Caki2 (cell line): ENCODE measurements at regions not wholly inside any gene's neighbourhood (a gene's known extent, or its start where the extent isn't known, plus 50 kb on each side); places are given as distances from the start of the nearest gene placed in this dataset.
A peak's percentile ranks its signal among the peaks of the same experiment; 100 is the strongest.

Experiments
- DNase-seq: peaks from one replicate; pipeline ENCODE4 v3.0.0-alpha.2; 2015; ENCODE audit warnings: low read depth
- in situ Hi-C: cut with HindIII; loops from 2 replicates; pipeline ENCODE4 v1.10.0; 2016; ENCODE audit warnings: low sequenced_read_pairs, low pct_unique_long_range_greater_than_20kb, mixed read lengths

GRCh38 chr19:28201462-28201943 lies 1011.4 kb downstream of the UQCRFS1 start:
- in situ Hi-C loops = no loop called here
- no peak for DNase-seq

GRCh38 chr19:28199323-28199722 lies 1013.6 kb downstream of the UQCRFS1 start:
- in situ Hi-C loops = no loop called here
- DNase-seq = no peak

DNA sequence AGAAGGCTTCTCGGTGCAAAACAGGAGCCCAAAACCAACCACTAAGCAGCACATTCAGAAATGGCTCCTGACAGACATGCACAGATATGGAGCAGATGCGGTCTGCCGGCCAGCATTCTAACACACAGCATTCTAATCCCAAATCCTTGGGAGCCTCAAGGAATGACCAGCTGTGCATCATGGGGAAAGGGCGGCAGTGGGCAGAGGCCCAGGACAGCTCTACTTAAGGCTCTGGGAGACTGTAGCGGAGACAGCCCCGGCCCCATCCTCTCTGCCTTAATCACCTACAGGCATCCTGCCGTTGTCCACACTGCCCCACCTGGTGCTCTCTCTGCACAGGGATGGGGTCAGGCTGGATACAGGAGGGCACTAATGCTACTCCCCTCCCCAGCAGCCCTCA lies 1016.0 kb downstream of the UQCRFS1 start:
- in situ Hi-C loops = no loop called here
- DNase-seq = no peak

- no peak for DNase-seq
- in situ Hi-C loops = no loop called here
These were observed 1016.9 kb downstream of the UQCRFS1 start for GRCh38 chr19:28196101-28196500.

DNA sequence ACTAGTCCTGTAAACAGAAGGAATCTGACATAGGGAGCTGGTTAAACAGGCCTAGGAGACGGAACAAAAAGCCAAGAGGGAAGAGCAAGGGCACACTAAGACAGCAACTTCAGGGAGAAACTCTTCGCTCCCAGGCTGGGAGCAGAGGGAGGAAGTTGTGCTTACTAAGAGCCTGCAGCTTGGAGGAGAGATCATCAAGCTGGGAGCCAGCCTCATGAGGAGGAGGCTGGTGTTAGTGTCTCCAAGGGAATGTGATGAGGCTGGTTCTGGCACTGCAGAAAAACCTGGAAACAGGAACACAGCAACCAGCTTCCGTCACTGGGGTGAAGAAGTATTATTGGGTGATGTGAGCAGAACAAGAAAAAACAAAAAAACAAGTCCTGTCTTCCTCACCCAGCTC lies 1027.3 kb downstream of the UQCRFS1 start:
- in situ Hi-C loops = no loop called here
- DNase-seq = no peak

DNA sequence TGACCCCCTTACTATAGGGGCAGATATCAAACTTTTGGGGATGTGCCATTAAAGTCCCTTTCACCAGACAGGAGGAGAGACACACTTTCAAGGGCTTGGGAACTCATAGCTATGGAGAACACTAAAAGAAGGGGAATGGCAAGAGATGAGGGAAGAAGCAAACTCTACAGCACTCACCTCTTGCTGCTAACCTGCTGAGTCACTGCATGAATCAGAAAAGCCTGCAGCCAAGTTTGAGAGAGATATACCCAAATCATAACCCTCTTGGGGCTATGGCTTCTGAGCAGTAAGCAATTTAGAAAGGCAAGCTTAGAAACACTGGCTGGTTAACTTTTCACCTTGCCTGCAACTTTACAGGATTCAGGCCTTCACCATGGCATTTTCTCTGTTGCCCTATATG lies 1028.0 kb downstream of the UQCRFS1 start:
- in situ Hi-C loops = no loop called here
- peak; percentile 22 for DNase-seq

DNA sequence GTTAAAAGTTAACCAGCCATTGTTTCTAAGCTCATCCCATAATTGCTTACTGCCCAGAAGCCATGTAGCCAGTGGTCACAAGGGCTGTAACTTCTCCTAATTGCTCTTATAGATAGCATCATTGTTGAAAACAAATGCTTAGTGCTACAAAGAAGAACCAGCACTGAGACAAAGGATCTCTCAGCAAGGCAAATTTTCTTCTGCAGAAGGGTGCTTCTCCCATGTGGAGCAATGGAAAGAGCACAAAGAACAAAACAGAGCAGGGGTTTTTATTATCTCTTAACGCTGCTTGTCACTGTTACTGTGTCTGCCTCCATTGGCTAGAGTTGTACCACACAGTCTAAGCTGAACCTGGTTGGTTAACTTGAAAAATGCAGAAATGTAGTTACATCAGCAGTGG lies 1036.8 kb downstream of the UQCRFS1 start:
- no peak for DNase-seq
- in situ Hi-C loops = no loop called here

GRCh38 chr19:28171983-28172382 lies 1041.0 kb downstream of the UQCRFS1 start:
- peak; percentile 40 for DNase-seq
- in situ Hi-C loops = no loop called here

DNA sequence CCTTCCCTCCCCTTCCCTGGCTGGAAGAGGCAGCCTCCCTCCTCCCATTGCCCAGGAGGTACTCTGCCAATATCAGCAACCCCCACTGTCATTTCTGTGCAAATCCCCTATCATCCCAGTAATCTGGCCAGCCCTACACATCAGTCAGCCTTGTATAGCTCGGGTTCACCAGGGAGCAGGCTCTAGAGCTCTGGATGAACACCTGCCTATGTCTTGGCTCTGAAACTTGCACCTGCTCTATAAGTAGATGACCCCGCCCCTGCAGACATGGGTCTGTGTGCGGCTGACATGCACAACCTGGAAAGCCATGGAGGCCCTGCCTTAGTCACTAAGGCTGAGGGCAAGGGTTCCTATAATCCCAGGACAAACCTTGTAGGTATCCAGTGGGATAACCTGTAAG lies 1042.9 kb downstream of the UQCRFS1 start:
- in situ Hi-C loops = no loop called here
- no peak for DNase-seq

- in situ Hi-C loops = no loop called here
- no peak for DNase-seq
These were observed 1043.6 kb downstream of the UQCRFS1 start for GRCh38 chr19:28169168-28169887.

GRCh38 chr19:28168557-28168956 lies 1044.4 kb downstream of the UQCRFS1 start:
- DNase-seq = no peak
- in situ Hi-C loops = no loop called here

- in situ Hi-C loops = no loop called here
- DNase-seq = no peak
These were observed 1046.9 kb downstream of the UQCRFS1 start for GRCh38 chr19:28166025-28166424.

DNA sequence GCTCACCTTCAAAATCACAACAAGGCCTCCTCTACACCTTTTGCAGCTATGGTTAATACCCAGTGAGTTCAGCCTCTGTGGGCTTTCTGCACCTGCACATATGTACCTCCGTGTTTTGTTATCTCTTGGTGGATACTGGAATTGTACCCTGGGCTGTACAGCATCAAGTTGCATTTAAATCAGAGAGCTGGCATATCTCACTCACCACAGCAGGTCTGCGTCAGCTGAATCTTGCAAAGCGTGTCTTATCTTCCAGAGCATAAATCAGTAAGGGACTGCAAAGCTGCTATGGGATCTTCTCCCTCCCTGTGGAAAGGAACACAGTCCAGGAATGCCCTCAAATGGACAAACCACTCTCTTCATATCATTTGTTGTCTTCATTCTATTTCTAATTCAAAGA lies 1048.7 kb downstream of the UQCRFS1 start:
- in situ Hi-C loops = no loop called here
- no peak for DNase-seq

DNA sequence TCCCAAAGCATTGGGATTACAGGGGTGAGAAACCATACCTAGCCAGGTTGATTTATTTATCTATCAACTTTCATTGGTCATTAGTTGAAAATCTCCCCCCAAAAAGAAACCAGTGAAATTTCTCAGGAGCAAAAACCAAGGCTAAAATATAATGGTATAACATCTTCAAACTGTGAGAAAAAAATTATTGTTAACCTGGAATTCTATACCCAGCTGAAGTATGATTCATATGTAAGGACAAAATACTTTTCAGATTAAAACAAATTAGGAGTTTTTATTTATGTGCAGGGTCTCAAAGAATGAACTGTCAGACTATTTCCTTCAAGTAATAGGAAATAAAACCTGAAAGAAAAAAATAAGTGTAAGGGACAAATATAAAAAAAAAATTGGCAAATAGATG lies 1053.9 kb downstream of the UQCRFS1 start:
- in situ Hi-C loops = no loop called here
- no peak for DNase-seq

- in situ Hi-C loops = no loop called here
- no peak for DNase-seq
These were observed 1057.7 kb downstream of the UQCRFS1 start for GRCh38 chr19:28155265-28155664.

DNA sequence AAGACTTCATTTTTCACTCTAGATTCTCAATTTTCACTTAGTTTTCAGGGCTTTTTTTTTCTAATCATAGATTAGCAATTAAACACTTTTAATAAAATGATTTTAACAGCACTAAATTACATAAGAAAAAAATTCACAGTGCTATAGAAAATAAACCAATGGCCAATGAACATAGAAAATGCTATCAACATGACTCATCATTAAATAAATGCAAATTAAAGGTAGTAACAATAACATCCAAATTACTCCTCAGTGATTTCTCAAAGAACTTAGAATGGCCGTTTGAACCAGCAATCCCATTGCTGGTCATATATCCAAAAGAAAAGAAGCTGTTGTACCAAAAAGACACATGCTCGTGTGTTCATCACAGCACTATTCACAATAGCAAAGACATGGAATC lies 1058.9 kb downstream of the UQCRFS1 start:
- DNase-seq = no peak
- in situ Hi-C loops = no loop called here

GRCh38 chr19:28153123-28153522 lies 1059.8 kb downstream of the UQCRFS1 start:
- in situ Hi-C loops = no loop called here
- DNase-seq = no peak

DNA sequence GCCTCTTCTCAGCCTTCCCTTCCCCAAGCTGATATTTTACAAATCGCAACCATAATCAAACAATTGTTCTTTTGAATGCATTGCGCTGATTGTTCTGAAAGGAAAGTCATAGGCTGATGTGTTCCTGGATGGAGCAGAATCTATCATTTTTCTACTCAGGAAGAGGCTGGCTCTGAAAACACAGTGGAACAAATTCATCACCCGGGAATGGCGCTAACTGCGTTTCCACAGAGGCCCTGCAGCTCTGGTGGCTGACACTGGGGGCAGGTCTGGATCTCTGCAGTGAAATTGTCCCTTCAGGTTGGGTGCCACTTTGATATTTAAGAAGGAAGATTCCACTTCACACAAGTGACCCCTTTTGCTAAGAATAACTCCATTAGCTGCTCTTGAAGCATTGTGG lies 1060.8 kb downstream of the UQCRFS1 start:
- DNase-seq = no peak
- in situ Hi-C loops = no loop called here

- in situ Hi-C loops = no loop called here
- DNase-seq = no peak
These were observed 1062.8 kb downstream of the UQCRFS1 start for GRCh38 chr19:28150129-28150528.

DNA sequence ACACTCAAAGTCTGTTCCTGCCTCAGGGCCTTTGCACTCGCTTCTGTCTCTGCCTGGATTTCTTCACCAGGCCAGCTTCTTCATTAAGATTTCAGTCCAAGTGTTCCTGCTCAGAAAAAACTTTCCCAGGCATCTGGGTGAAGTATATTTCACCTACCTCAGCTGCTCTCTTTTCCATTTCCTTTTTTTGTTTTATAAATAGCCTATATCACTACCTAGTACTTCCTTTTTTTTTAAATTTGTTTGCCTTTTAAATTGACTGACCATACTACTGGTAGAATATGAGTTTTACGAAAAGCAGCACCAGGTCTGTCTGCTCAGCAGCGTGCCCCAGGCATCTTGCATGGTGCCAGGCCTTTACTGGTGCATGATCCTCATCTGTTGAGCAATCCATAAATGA lies 1064.4 kb downstream of the UQCRFS1 start:
- no peak for DNase-seq
- in situ Hi-C loops = no loop called here
